ENCODE measurements at regions not wholly inside any gene's neighbourhood (a gene's known extent, or its start where the extent isn't known, plus 50 kb on each side); places are given as distances from the start of the nearest gene placed in this dataset.

DNA sequence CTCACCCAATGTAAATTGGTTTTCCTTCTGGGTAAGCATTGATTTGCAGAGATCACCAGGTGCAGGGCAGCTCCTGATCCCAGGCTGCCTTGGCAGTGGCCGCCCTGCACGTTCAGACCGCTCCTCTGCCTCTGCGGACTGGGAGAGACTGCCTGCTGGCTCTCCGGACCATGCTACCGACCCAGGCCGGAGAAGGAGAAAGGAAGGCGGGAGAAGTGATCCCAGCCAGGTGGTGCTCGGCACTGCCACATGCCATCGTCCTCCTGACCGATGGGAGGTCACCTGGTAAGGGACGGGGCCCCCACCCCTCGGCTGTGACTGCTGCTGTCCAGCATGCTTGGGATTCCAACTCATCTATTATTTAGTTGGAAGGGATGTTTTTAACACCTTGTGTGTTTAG lies 108.1 kb upstream of the POU3F3 start (continued):
- TF ChIP-seq ATF3 (IDR thresholded peaks at IDR 0.05; ENCODE audit: insufficient read depth, low read depth, low read length) (no peak), NANOG (IDR thresholded peaks at IDR 0.05; ENCODE audit: insufficient read depth, low read depth, low read length, poor library complexity, severe bottlenecking) (no peak), POLR2A (IDR thresholded peaks at IDR 0.05; ENCODE audit: control extremely low read depth in 1 of 2, low read depth in 2 of 2, low read length in 2 of 2) (no peak), FOSL1 (IDR thresholded peaks at IDR 0.05; ENCODE audit: insufficient read depth, low read depth, low read length) (no peak), GABPA (IDR thresholded peaks at IDR 0.05; ENCODE audit: borderline replicate concordance, insufficient read depth, low read length) (no peak)

Measured in H1 (cell line).